ENCODE measurements at regions not wholly inside any gene's neighbourhood (a gene's known extent, or its start where the extent isn't known, plus 50 kb on each side); places are given as distances from the start of the nearest gene placed in this dataset.

GRCh38 chr4:38409852-38410251 is 254.1 kb upstream of the KLF3 start:
- TF ChIP-seq CTCF (IDR thresholded peaks at IDR 0.05; ENCODE audit: insufficient read depth, low read length, poor library complexity, severe bottlenecking) (no peak), EZH2phosphoT487 (conservative IDR thresholded peaks at IDR 0.05; ENCODE audit: low read length) (no peak)
- no peak overlapping the region for H3K4me2 ChIP-seq (ENCODE audit: low read depth, low read length, poor library complexity, severe bottlenecking)
- no peaks in the 10 kb centered on the region for H3F3A ChIP-seq (ENCODE audit: insufficient read depth)
- H3K9ac ChIP-seq (ENCODE audit: low read length): no peak overlapping the region
- no peaks in the 10 kb centered on the region for H3K79me2 ChIP-seq (ENCODE audit: insufficient read depth, low read length)
- H3K36me3 ChIP-seq (ENCODE audit: low read length): no peaks in the 10 kb centered on the region
- no peak overlapping the region for H2AFZ ChIP-seq (ENCODE audit: low read depth, low read length, severe bottlenecking)
- H3K27me3 ChIP-seq (ENCODE audit: low read length): no peaks in the 10 kb centered on the region
- H3K27ac ChIP-seq (ENCODE audit: low read depth, low read length): no peak overlapping the region
- H3K4me3 ChIP-seq (ENCODE audit: insufficient read depth, low read length, poor library complexity, severe bottlenecking): no peak overlapping the region
- H3K9me3 ChIP-seq (ENCODE audit: insufficient read depth, low read length): no peaks in the 10 kb centered on the region
- H4K20me1 ChIP-seq (ENCODE audit: low read depth, low read length): no peaks in the 10 kb centered on the region
- H3K9me2 ChIP-seq (replicated peaks; ENCODE audit: insufficient read depth, low read length): no peaks in the 10 kb centered on the region

GRCh38 chr4:38411092-38411491 is 252.9 kb upstream of the KLF3 start:
- H2AFZ ChIP-seq (ENCODE audit: low read depth, low read length, severe bottlenecking): no peak overlapping the region
- no peaks in the 10 kb centered on the region for H3K27me3 ChIP-seq (ENCODE audit: low read length)
- H3K36me3 ChIP-seq (ENCODE audit: low read length): no peaks in the 10 kb centered on the region
- H3K9ac ChIP-seq (ENCODE audit: low read length): no peak overlapping the region
- no peak for TF ChIP-seq EZH2phosphoT487 (conservative IDR thresholded peaks at IDR 0.05; ENCODE audit: low read length)
- no peak for TF ChIP-seq CTCF (IDR thresholded peaks at IDR 0.05; ENCODE audit: insufficient read depth, low read length, poor library complexity, severe bottlenecking)
- H4K20me1 ChIP-seq (ENCODE audit: low read depth, low read length): no peaks in the 10 kb centered on the region
- no peak overlapping the region for H3K4me3 ChIP-seq (ENCODE audit: insufficient read depth, low read length, poor library complexity, severe bottlenecking)
- no peaks in the 10 kb centered on the region for H3K79me2 ChIP-seq (ENCODE audit: insufficient read depth, low read length)
- no peaks in the 10 kb centered on the region for H3K9me2 ChIP-seq (replicated peaks; ENCODE audit: insufficient read depth, low read length)
- H3K27ac ChIP-seq (ENCODE audit: low read depth, low read length): no peak overlapping the region
- H3F3A ChIP-seq (ENCODE audit: insufficient read depth): no peaks in the 10 kb centered on the region
- H3K4me2 ChIP-seq (ENCODE audit: low read depth, low read length, poor library complexity, severe bottlenecking): no peak overlapping the region
- no peaks in the 10 kb centered on the region for H3K9me3 ChIP-seq (ENCODE audit: insufficient read depth, low read length)

GRCh38 chr4:38411981-38412536 is 251.9 kb upstream of the KLF3 start:
- H3K79me2 ChIP-seq (ENCODE audit: insufficient read depth, low read length): no peaks in the 10 kb centered on the region
- TF ChIP-seq EZH2phosphoT487 (conservative IDR thresholded peaks at IDR 0.05; ENCODE audit: low read length) (no peak), CTCF (IDR thresholded peaks at IDR 0.05; ENCODE audit: insufficient read depth, low read length, poor library complexity, severe bottlenecking) (no peak)
- no peaks in the 10 kb centered on the region for H3K9me3 ChIP-seq (ENCODE audit: insufficient read depth, low read length)
- H3K27ac ChIP-seq (ENCODE audit: low read depth, low read length): no peak overlapping the region
- no peak overlapping the region for H3K4me3 ChIP-seq (ENCODE audit: insufficient read depth, low read length, poor library complexity, severe bottlenecking)
- H3K9me2 ChIP-seq (replicated peaks; ENCODE audit: insufficient read depth, low read length): no peaks in the 10 kb centered on the region
- H3K4me2 ChIP-seq (ENCODE audit: low read depth, low read length, poor library complexity, severe bottlenecking): no peak overlapping the region
- no peak overlapping the region for H2AFZ ChIP-seq (ENCODE audit: low read depth, low read length, severe bottlenecking)
- no peaks in the 10 kb centered on the region for H3K27me3 ChIP-seq (ENCODE audit: low read length)
- no peak overlapping the region for H3K9ac ChIP-seq (ENCODE audit: low read length)
- H3F3A ChIP-seq (ENCODE audit: insufficient read depth): no peaks in the 10 kb centered on the region
- no peaks in the 10 kb centered on the region for H3K36me3 ChIP-seq (ENCODE audit: low read length)
- no peaks in the 10 kb centered on the region for H4K20me1 ChIP-seq (ENCODE audit: low read depth, low read length)

Measured in SU-DHL-6 (cell line).